Keratinocyte (primary cell): ENCODE measurements at regions not wholly inside any gene's neighbourhood (a gene's known extent, or its start where the extent isn't known, plus 50 kb on each side); places are given as distances from the start of the nearest gene placed in this dataset.

Experiments
- DNase-seq: peaks from one replicate; pipeline ENCODE4 v3.0.0-alpha.2; 2011; ENCODE audit warnings: low read depth, missing footprints, low spot score
- FAIRE-seq: peaks from 2 replicates; lab custom pipeline; 2011; peaks lifted over from hg19 to GRCh38; lab: Jason Lieb, UNC
- H2AFZ ChIP-seq: 2 replicates; pipeline ENCODE4 v1.6.0; 2012; ENCODE audit warnings: low read length, control low read depth, inconsistent platforms; ENCODE audit not compliant: control insufficient read depth
- H3K27ac ChIP-seq: 2 replicates; pipeline ENCODE4 v1.5.1; 2011; ENCODE audit warnings: low read length; ENCODE audit not compliant: control insufficient read depth, insufficient read depth
- H3K27me3 ChIP-seq: 3 replicates; pipeline ENCODE4 v1.6.0; 2011; ENCODE audit warnings: low read length; ENCODE audit not compliant: control insufficient read depth, insufficient read depth; ENCODE audit errors: extremely low read depth
- H3K36me3 ChIP-seq, 2 experiments: 2 replicates in 1 of 2; 3 replicates in 1 of 2; pipeline ENCODE4 v1.5.1; 2011; ENCODE audit warnings: low read length in 2 of 2, mild to moderate bottlenecking in 1 of 2; ENCODE audit not compliant: control insufficient read depth in 2 of 2, insufficient read depth in 2 of 2; ENCODE audit errors: extremely low read depth in 1 of 2
- H3K4me1 ChIP-seq: 3 replicates; pipeline ENCODE4 v1.5.1; 2011; ENCODE audit warnings: low read length; ENCODE audit not compliant: control insufficient read depth, insufficient read depth; ENCODE audit errors: extremely low read depth
- H3K4me2 ChIP-seq: 3 replicates; pipeline ENCODE4 v1.6.0; 2011; ENCODE audit warnings: low read depth, low read length; ENCODE audit not compliant: control insufficient read depth, insufficient read depth; ENCODE audit errors: extremely low read depth
- H3K4me3 ChIP-seq, 3 experiments: fragments of 200-600 bp in 1 of 3; sonication (generic) in 1 of 3; 2 replicates in 2 of 3; 3 replicates in 1 of 3; pipeline ENCODE4 v1.5.1; 2011 to 2016; ENCODE audit warnings: low read length in 3 of 3, mild to moderate bottlenecking in 3 of 3, control low read depth in 2 of 3, inconsistent platforms in 1 of 3, low read depth in 1 of 3, mixed read lengths in 1 of 3, mixed run types in 1 of 3, moderate library complexity in 1 of 3; ENCODE audit not compliant: control insufficient read depth in 2 of 3, insufficient read depth in 2 of 3; ENCODE audit errors: extremely low read depth in 1 of 3
- H3K79me2 ChIP-seq: 2 replicates; pipeline ENCODE4 v1.6.0; 2012; ENCODE audit warnings: low read length; ENCODE audit not compliant: control insufficient read depth, insufficient read depth
- H3K9ac ChIP-seq: 3 replicates; pipeline ENCODE4 v1.6.0; 2011; ENCODE audit warnings: low read length; ENCODE audit not compliant: control insufficient read depth, insufficient read depth; ENCODE audit errors: extremely low read depth
- H3K9me1 ChIP-seq: 3 replicates; pipeline ENCODE4 v1.6.0; 2011; ENCODE audit warnings: low read length; ENCODE audit not compliant: control insufficient read depth, insufficient read depth; ENCODE audit errors: extremely low read depth
- H3K9me3 ChIP-seq: 2 replicates; pipeline ENCODE4 v1.5.1; 2012; ENCODE audit warnings: low read depth, low read length; ENCODE audit not compliant: control insufficient read depth
- H4K20me1 ChIP-seq: 3 replicates; pipeline ENCODE4 v1.6.0; 2011; ENCODE audit warnings: low read length; ENCODE audit not compliant: control insufficient read depth, insufficient read depth; ENCODE audit errors: extremely low read depth
- CTCF ChIP-seq, 3 experiments: IDR thresholded peaks in 1 of 3; conservative IDR thresholded peaks in 1 of 3; optimal IDR thresholded peaks in 1 of 3; 2 replicates in 2 of 3; 3 replicates in 1 of 3; pipeline versions ENCODE3 to v1.5.1; 2011; ENCODE audit warnings: low read length in 3 of 3, mild to moderate bottlenecking in 3 of 3, moderate library complexity in 2 of 3, control low read depth in 1 of 3, inconsistent platforms in 1 of 3; ENCODE audit not compliant: insufficient read depth in 2 of 3; ENCODE audit errors: extremely low read depth in 1 of 3
- EZH2 ChIP-seq: IDR thresholded peaks from one replicate; pipeline ENCODE4 v1.6.1; 2012; ENCODE audit warnings: inconsistent platforms, mild to moderate bottlenecking, low read length, moderate library complexity
- dilution Hi-C: fragments of 300-500 bp; cut with MboI; formaldehyde crosslinking; loops from one replicate; pipeline ENCODE4 v1.7.0; 2020; ENCODE audit warnings: low sequenced_read_pairs; ENCODE audit not compliant: extremely low pct_ligation_motif_present

GRCh38 chr1:222326006-222326709 is 221.7 kb downstream of the HHIPL2 start:
- Histone ChIP-seq H2AFZ (no peak overlapping the region), H3K4me1 (no peaks in the 10 kb centered on the region), H4K20me1 (no peaks in the 10 kb centered on the region), H3K9me1 (no peaks in the 10 kb centered on the region), H3K4me3 (no peak overlapping the region), H3K36me3 (no peaks in the 10 kb centered on the region), H3K4me2 (no peak overlapping the region), H3K27me3 (no peaks in the 10 kb centered on the region), H3K27ac (no peak overlapping the region), H3K9ac (no peak overlapping the region), H3K9me3 (no peaks in the 10 kb centered on the region), H3K79me2 (no peaks in the 10 kb centered on the region)
- dilution Hi-C loops = no loop called here
- no peak for FAIRE-seq
- no peak for DNase-seq
- TF ChIP-seq EZH2 (no peak), CTCF (optimal IDR thresholded peaks at IDR 0.05 in 1 of 3, IDR thresholded peaks at IDR 0.05 in 1 of 3, conservative IDR thresholded peaks at IDR 0.05 in 1 of 3; ENCODE audit: extremely low read depth in 1 of 3, insufficient read depth in 2 of 3, low read length in 3 of 3) (no peak)

GRCh38 chr1:222325506-222325905 is 222.4 kb downstream of the HHIPL2 start:
- Histone ChIP-seq H4K20me1 (no peaks in the 10 kb centered on the region), H3K27ac (no peak overlapping the region), H3K4me3 (no peak overlapping the region), H3K27me3 (no peaks in the 10 kb centered on the region), H3K9me3 (no peaks in the 10 kb centered on the region), H3K36me3 (no peaks in the 10 kb centered on the region), H3K79me2 (no peaks in the 10 kb centered on the region), H3K9me1 (no peaks in the 10 kb centered on the region), H3K9ac (no peak overlapping the region), H3K4me1 (no peaks in the 10 kb centered on the region), H3K4me2 (no peak overlapping the region), H2AFZ (no peak overlapping the region)
- DNase-seq (no peak), FAIRE-seq (no peak)
- dilution Hi-C loops = no loop called here
- TF ChIP-seq EZH2 = no peak
- no peak for TF ChIP-seq CTCF (optimal IDR thresholded peaks at IDR 0.05 in 1 of 3, IDR thresholded peaks at IDR 0.05 in 1 of 3, conservative IDR thresholded peaks at IDR 0.05 in 1 of 3; ENCODE audit: extremely low read depth in 1 of 3, insufficient read depth in 2 of 3, low read length in 3 of 3)
